ENCODE measurements at regions not wholly inside any gene's neighbourhood (a gene's known extent, or its start where the extent isn't known, plus 50 kb on each side); places are given as distances from the start of the nearest gene placed in this dataset.

DNA sequence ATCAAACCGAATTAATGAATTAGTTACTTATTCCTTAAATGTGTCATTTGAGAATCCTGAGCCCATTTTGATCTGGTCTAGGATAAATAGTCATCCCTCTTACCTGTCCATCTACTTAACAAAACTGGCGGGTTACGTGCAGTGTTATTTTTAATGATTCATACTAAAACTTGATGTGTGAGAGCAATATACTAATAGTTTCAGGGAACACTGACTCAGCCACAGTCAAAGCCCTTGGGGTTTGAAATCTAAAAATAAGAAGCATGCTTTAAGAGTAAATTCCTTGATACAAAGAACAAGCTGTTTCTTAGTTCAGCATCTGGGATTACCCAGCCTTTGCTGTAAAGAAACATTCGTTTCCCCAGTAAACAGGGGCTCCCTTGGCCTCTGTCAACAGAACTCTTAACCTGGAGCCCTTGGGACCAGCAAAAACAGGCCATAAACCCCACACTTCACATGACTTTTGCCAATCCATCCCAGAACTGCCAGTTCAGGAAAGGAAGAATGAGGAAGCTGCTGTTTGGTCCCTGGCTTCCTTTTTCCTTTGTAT lies 370.6 kb upstream of the IGFBP3 start:
- TF ChIP-seq, protein P1, sequence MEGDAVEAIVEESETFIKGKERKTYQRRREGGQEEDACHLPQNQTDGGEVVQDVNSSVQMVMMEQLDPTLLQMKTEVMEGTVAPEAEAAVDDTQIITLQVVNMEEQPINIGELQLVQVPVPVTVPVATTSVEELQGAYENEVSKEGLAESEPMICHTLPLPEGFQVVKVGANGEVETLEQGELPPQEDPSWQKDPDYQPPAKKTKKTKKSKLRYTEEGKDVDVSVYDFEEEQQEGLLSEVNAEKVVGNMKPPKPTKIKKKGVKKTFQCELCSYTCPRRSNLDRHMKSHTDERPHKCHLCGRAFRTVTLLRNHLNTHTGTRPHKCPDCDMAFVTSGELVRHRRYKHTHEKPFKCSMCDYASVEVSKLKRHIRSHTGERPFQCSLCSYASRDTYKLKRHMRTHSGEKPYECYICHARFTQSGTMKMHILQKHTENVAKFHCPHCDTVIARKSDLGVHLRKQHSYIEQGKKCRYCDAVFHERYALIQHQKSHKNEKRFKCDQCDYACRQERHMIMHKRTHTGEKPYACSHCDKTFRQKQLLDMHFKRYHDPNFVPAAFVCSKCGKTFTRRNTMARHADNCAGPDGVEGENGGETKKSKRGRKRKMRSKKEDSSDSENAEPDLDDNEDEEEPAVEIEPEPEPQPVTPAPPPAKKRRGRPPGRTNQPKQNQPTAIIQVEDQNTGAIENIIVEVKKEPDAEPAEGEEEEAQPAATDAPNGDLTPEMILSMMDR (IDR thresholded peaks at IDR 0.05) = no peak
- TF ChIP-seq EP300 (IDR thresholded peaks at IDR 0.05) = peak in 1 of 2 donors; percentile 68
